Parathyroid adenoma (tissue), 2 donors: ENCODE measurements at regions not wholly inside any gene's neighbourhood (a gene's known extent, or its start where the extent isn't known, plus 50 kb on each side); places are given as distances from the start of the nearest gene placed in this dataset.

Experiments
- H2AFZ ChIP-seq: fragments of 300-600 bp; sonication (generic); one replicate; pipeline ENCODE4 v1.7.0; 2017; ENCODE audit warnings: antibody characterized with exemption, mild to moderate bottlenecking
- H3K27ac ChIP-seq: fragments of 300-600 bp; sonication (generic); one replicate; pipeline ENCODE4 v1.7.0; 2017
- H3K27me3 ChIP-seq: fragments of 300-600 bp; sonication (generic); one replicate; pipeline ENCODE4 v1.7.0; 2017; ENCODE audit warnings: low read length; ENCODE audit not compliant: control insufficient read depth, insufficient read depth
- H3K36me3 ChIP-seq: fragments of 300-600 bp; sonication (generic); one replicate; pipeline ENCODE4 v1.7.0; 2017; ENCODE audit warnings: low read length; ENCODE audit not compliant: control insufficient read depth, insufficient read depth
- H3K4me1 ChIP-seq: fragments of 300-600 bp; sonication (generic); one replicate; pipeline ENCODE4 v1.7.0; 2017; ENCODE audit warnings: control low read depth
- H3K4me2 ChIP-seq: fragments of 300-600 bp; sonication (generic); one replicate; pipeline ENCODE4 v1.7.0; 2017; ENCODE audit warnings: low read length
- H3K4me3 ChIP-seq: fragments of 300-600 bp; sonication (generic); one replicate; pipeline ENCODE4 v1.7.0; 2017; ENCODE audit warnings: low read depth, low read length
- H3K79me2 ChIP-seq: fragments of 300-600 bp; sonication (generic); one replicate; pipeline ENCODE4 v1.7.0; 2017; ENCODE audit warnings: control low read depth
- H3K9ac ChIP-seq: fragments of 300-600 bp; sonication (generic); one replicate; pipeline ENCODE4 v1.7.0; 2017; ENCODE audit warnings: mild to moderate bottlenecking
- H3K9me3 ChIP-seq: fragments of 300-600 bp; sonication (generic); one replicate; pipeline ENCODE4 v1.7.0; 2017; ENCODE audit warnings: low read length; ENCODE audit not compliant: control insufficient read depth
- CTCF ChIP-seq: fragments of 300-600 bp; sonication (generic); IDR thresholded peaks from one replicate; pipeline ENCODE4 v1.7.0; 2017; ENCODE audit warnings: antibody characterized with exemption, mild to moderate bottlenecking
- donor health status: primary hyperparathyroidism.

- H3K9me3 ChIP-seq = no peaks in the 10 kb centered on the region
- no peaks in the 10 kb centered on the region for H3K27me3 ChIP-seq
Measured at GRCh38 chr18:73669297-73669696, 478.3 kb downstream of the FBXO15 start.

GRCh38 chr18:73668051-73668450 is 479.6 kb downstream of the FBXO15 start:
- TF ChIP-seq CTCF = no peak
- H3K4me1 ChIP-seq = no peaks in the 10 kb centered on the region
- no peak overlapping the region for H3K4me2 ChIP-seq
- no peaks in the 10 kb centered on the region for H3K79me2 ChIP-seq
- H3K27me3 ChIP-seq = no peaks in the 10 kb centered on the region
- no peaks in the 10 kb centered on the region for H3K9me3 ChIP-seq
- no peak overlapping the region for H2AFZ ChIP-seq
- H3K9ac ChIP-seq = no peak overlapping the region
- H3K4me3 ChIP-seq = no peak overlapping the region
- no peaks in the 10 kb centered on the region for H3K36me3 ChIP-seq
- no peak overlapping the region for H3K27ac ChIP-seq

More at GRCh38 chr18:73669297-73669696, 478.3 kb downstream of the FBXO15 start:
- H3K4me2 ChIP-seq = no peak overlapping the region
- no peak overlapping the region for H3K27ac ChIP-seq
- no peak for TF ChIP-seq CTCF
- no peaks in the 10 kb centered on the region for H3K4me1 ChIP-seq
- H3K4me3 ChIP-seq = no peak overlapping the region
- no peaks in the 10 kb centered on the region for H3K79me2 ChIP-seq
- H2AFZ ChIP-seq = no peak overlapping the region
- H3K9ac ChIP-seq = no peak overlapping the region
- H3K36me3 ChIP-seq = no peaks in the 10 kb centered on the region

- H3K9me3 ChIP-seq = no peaks in the 10 kb centered on the region
- no peaks in the 10 kb centered on the region for H3K4me1 ChIP-seq
- no peak overlapping the region for H3K4me3 ChIP-seq
- no peaks in the 10 kb centered on the region for H3K79me2 ChIP-seq
- no peak for TF ChIP-seq CTCF
- H3K4me2 ChIP-seq = no peak overlapping the region
- H3K27me3 ChIP-seq = no peaks in the 10 kb centered on the region
- no peak overlapping the region for H3K9ac ChIP-seq
- no peak overlapping the region for H3K27ac ChIP-seq
- no peaks in the 10 kb centered on the region for H3K36me3 ChIP-seq
- no peak overlapping the region for H2AFZ ChIP-seq
Measured at GRCh38 chr18:73666772-73667171, 480.9 kb downstream of the FBXO15 start.

GRCh38 chr18:73664896-73665295 is 482.7 kb downstream of the FBXO15 start:
- H3K9me3 ChIP-seq = no peaks in the 10 kb centered on the region
- TF ChIP-seq CTCF = no peak
- H3K79me2 ChIP-seq = no peaks in the 10 kb centered on the region
- no peak overlapping the region for H3K9ac ChIP-seq
- H3K4me1 ChIP-seq = no peaks in the 10 kb centered on the region
- H3K27ac ChIP-seq = no peak overlapping the region
- no peak overlapping the region for H3K4me2 ChIP-seq
- no peaks in the 10 kb centered on the region for H3K36me3 ChIP-seq
- no peak overlapping the region for H2AFZ ChIP-seq
- no peak overlapping the region for H3K4me3 ChIP-seq
- no peaks in the 10 kb centered on the region for H3K27me3 ChIP-seq

DNA sequence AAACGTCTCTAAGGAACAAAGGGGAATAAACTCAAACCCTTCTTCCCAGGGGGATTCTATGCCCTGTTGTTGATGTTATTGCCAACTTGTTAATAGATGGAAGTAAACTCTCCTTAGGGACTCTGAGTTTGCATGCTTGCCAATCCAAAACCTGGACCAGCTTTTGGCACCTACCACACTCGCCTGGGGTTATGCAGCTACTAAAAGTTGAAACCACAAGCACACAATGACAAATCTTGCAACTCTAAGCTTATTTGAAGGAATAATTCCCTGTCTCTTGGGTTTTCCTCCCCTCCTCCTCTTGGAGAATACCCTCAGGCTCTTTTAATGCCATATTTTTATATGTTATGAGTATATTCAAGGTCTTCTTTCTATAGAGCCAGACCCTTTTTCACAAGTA is 484.1 kb downstream of the FBXO15 start:
- no peak overlapping the region for H3K4me3 ChIP-seq
- H2AFZ ChIP-seq = no peak overlapping the region
- H3K9ac ChIP-seq = no peak overlapping the region
- H3K27ac ChIP-seq = no peak overlapping the region
- no peaks in the 10 kb centered on the region for H3K36me3 ChIP-seq
- no peak for TF ChIP-seq CTCF
- no peaks in the 10 kb centered on the region for H3K4me1 ChIP-seq
- H3K79me2 ChIP-seq = no peaks in the 10 kb centered on the region
- no peaks in the 10 kb centered on the region for H3K9me3 ChIP-seq
- no peak overlapping the region for H3K4me2 ChIP-seq
- H3K27me3 ChIP-seq = no peaks in the 10 kb centered on the region
